ENCODE measurements at regions not wholly inside any gene's neighbourhood (a gene's known extent, or its start where the extent isn't known, plus 50 kb on each side); places are given as distances from the start of the nearest gene placed in this dataset.
"Not testable (repeated sequence)": the region's sequence is repeated elsewhere in the genome, so short reads cannot be mapped to it uniquely, and the experiment has no call there.

DNA sequence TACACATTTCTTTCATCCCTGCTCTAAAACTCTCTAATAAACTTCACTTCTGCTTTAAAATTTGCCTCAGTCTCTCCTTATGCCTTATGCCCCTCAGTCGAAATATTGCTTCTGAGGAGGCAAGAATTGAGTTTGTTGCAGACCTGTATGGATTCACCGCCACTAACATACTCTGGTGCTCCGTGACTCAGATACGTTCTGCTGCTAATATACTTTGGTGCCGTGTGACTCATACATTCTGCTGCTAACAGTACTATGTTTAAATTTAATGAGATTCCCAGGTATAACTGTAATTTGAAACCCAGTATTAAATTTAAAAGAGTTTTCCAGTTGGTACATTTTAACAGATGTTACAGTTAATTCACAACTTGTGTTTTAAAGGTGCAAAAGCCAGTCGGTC lies 82.0 kb upstream of the TGIF2LX start:
- H3K4me3 Mint-ChIP-seq; H3K9me3 Mint-ChIP-seq; H3K27ac Mint-ChIP-seq; intact Hi-C loops (cut with micrococcal nuclease); H2AFZ ChIP-seq (ENCODE audit: insufficient read depth, low read depth, low read length, poor library complexity, severe bottlenecking); H3K4me1 ChIP-seq (ENCODE audit: control insufficient read depth in 1 of 2, insufficient read depth in 2 of 2, low read length in 2 of 2); H3K4me1 Mint-ChIP-seq; H3K36me3 Mint-ChIP-seq; H4K20me1 ChIP-seq (ENCODE audit: insufficient read depth, low read length); H3K36me3 ChIP-seq (replicated peaks in 1 of 2; ENCODE audit: control insufficient read depth in 1 of 2, insufficient read depth in 2 of 2, low read length in 2 of 2); H3K27ac ChIP-seq (ENCODE audit: low read depth in 1 of 2, low read length in 2 of 2); H3K27me3 ChIP-seq (ENCODE audit: control insufficient read depth in 2 of 2, insufficient read depth in 2 of 2, low read length in 2 of 2); DNase-seq; H3K4me2 ChIP-seq (replicated peaks; ENCODE audit: extremely low read depth, low read length, poor library complexity, severe bottlenecking); H3K4me3 ChIP-seq (replicated peaks in 1 of 3; ENCODE audit: low read depth in 2 of 3, low read length in 3 of 3); H3K27me3 Mint-ChIP-seq (ENCODE audit: low read depth in 3 of 3); H3K9ac ChIP-seq (ENCODE audit: insufficient read depth, low read length, poor library complexity, severe bottlenecking); H3K79me2 ChIP-seq (ENCODE audit: insufficient read depth, low read length); H3K9me3 ChIP-seq (replicated peaks in 1 of 2; ENCODE audit: control insufficient read depth in 1 of 2, insufficient read depth in 1 of 2, low read length in 2 of 2): not testable (repeated sequence)
- WGBS (ENCODE audit: insufficient coverage), result no CpG with 5 or more reads among the region's 6 CpGs

DNA sequence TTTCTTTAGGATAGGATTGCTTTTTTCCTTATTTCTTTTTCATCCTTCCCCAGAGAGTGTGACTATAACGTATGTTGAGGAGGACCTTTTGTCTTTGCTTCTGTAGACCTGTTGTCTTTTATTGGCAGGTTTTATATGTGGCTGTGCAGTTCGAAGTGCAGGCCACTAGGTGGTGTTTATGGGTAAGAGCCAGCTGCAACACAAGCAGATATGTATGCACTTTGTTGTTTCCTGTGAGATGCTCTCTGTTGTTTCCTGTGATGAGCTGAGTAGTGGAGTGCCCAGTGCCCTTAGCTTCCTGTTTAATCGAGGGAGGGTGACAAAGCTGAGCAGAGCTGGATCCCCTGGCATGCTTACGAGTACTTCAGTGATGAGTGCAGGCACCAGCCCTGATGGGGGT lies 50.0 kb upstream of the TGIF2LX start:
- H3K27ac Mint-ChIP-seq; H3K4me2 ChIP-seq (replicated peaks; ENCODE audit: extremely low read depth, low read length, poor library complexity, severe bottlenecking); H2AFZ ChIP-seq (ENCODE audit: insufficient read depth, low read depth, low read length, poor library complexity, severe bottlenecking); H3K4me1 Mint-ChIP-seq; H3K9me3 Mint-ChIP-seq; DNase-seq; H3K4me3 ChIP-seq (replicated peaks in 1 of 3; ENCODE audit: low read depth in 2 of 3, low read length in 3 of 3); H4K20me1 ChIP-seq (ENCODE audit: insufficient read depth, low read length); H3K27ac ChIP-seq (ENCODE audit: low read depth in 1 of 2, low read length in 2 of 2); H3K4me1 ChIP-seq (ENCODE audit: control insufficient read depth in 1 of 2, insufficient read depth in 2 of 2, low read length in 2 of 2); H3K27me3 Mint-ChIP-seq (ENCODE audit: low read depth in 3 of 3); H3K9me3 ChIP-seq (replicated peaks in 1 of 2; ENCODE audit: control insufficient read depth in 1 of 2, insufficient read depth in 1 of 2, low read length in 2 of 2); H3K9ac ChIP-seq (ENCODE audit: insufficient read depth, low read length, poor library complexity, severe bottlenecking); H3K36me3 ChIP-seq (replicated peaks in 1 of 2; ENCODE audit: control insufficient read depth in 1 of 2, insufficient read depth in 2 of 2, low read length in 2 of 2); H3K79me2 ChIP-seq (ENCODE audit: insufficient read depth, low read length); H3K36me3 Mint-ChIP-seq; H3K27me3 ChIP-seq (ENCODE audit: control insufficient read depth in 2 of 2, insufficient read depth in 2 of 2, low read length in 2 of 2); H3K4me3 Mint-ChIP-seq; intact Hi-C loops (cut with micrococcal nuclease): not testable (repeated sequence)
- WGBS (ENCODE audit: insufficient coverage), result 0% methylated on average over 1 of the region's 4 CpGs
